B cell (primary cell): ENCODE measurements at regions not wholly inside any gene's neighbourhood (a gene's known extent, or its start where the extent isn't known, plus 50 kb on each side); places are given as distances from the start of the nearest gene placed in this dataset.

ENCODE experiments used
- CTCF ChIP-seq: fragments of 200-600 bp; IDR thresholded peaks from one replicate; pipeline ENCODE4 v1.8.0; 2022; ENCODE audit warnings: antibody characterized with exemption, mild to moderate bottlenecking
- EZH2 ChIP-seq: IDR thresholded peaks from 2 replicates; pipeline ENCODE4 v1.6.1; 2012; ENCODE audit warnings: borderline replicate concordance, low read depth, mild to moderate bottlenecking, moderate library complexity, low read length; ENCODE audit not compliant: insufficient read depth, poor library complexity, severe bottlenecking

GRCh38 chr5:126189231-126189630 lies 234.0 kb upstream of the GRAMD2B start:
- TF ChIP-seq CTCF (no peak), EZH2 (no peak)
